Nephron (organoid): ENCODE measurements at regions not wholly inside any gene's neighbourhood (a gene's known extent, or its start where the extent isn't known, plus 50 kb on each side); places are given as distances from the start of the nearest gene placed in this dataset.

ENCODE experiments used
- H3K27ac Mint-ChIP-seq, 3 experiments: 2 replicates each; pipeline ENCODE4 v1.8.0; 2020; ENCODE audit warnings: mixed read lengths in 3 of 3, mild to moderate bottlenecking in 2 of 3, moderate library complexity in 1 of 3
- H3K27me3 Mint-ChIP-seq: 2 replicates; pipeline ENCODE4 v1.8.0; 2021; ENCODE audit warnings: low read depth, mild to moderate bottlenecking, moderate library complexity, mixed read lengths
- H3K36me3 Mint-ChIP-seq: 2 replicates; pipeline ENCODE4 v1.8.0; 2020; ENCODE audit warnings: low read depth, mixed read lengths
- H3K4me1 Mint-ChIP-seq: 2 replicates; pipeline ENCODE4 v1.8.0; 2020; ENCODE audit warnings: mixed read lengths
- H3K4me3 Mint-ChIP-seq, 3 experiments: 2 replicates each; pipeline ENCODE4 v1.8.0; 2020; ENCODE audit warnings: mild to moderate bottlenecking in 3 of 3, mixed read lengths in 3 of 3, moderate library complexity in 2 of 3
- H3K9me3 Mint-ChIP-seq: 2 replicates; pipeline ENCODE4 v1.8.0; 2020; ENCODE audit warnings: mixed read lengths
- TF ChIP-seq, protein P1 (sequence below), 3 experiments: fragments of 200-600 bp; sonication (generic); IDR thresholded peaks; one replicate each; pipeline ENCODE4 v1.5.0; 2021; ENCODE audit warnings: antibody characterized with exemption in 3 of 3; ENCODE audit not compliant: unreplicated experiment in 3 of 3

GRCh38 chr5:2320611-2321010 lies 430.9 kb downstream of the IRX2 start:
- no peaks in the 10 kb centered on the region for H3K36me3 Mint-ChIP-seq
- peaks cover 5% of the 10 kb centered on the region for H3K4me1 Mint-ChIP-seq
- peaks cover 19% of the 10 kb centered on the region for H3K27me3 Mint-ChIP-seq
- TF ChIP-seq, protein P1, sequence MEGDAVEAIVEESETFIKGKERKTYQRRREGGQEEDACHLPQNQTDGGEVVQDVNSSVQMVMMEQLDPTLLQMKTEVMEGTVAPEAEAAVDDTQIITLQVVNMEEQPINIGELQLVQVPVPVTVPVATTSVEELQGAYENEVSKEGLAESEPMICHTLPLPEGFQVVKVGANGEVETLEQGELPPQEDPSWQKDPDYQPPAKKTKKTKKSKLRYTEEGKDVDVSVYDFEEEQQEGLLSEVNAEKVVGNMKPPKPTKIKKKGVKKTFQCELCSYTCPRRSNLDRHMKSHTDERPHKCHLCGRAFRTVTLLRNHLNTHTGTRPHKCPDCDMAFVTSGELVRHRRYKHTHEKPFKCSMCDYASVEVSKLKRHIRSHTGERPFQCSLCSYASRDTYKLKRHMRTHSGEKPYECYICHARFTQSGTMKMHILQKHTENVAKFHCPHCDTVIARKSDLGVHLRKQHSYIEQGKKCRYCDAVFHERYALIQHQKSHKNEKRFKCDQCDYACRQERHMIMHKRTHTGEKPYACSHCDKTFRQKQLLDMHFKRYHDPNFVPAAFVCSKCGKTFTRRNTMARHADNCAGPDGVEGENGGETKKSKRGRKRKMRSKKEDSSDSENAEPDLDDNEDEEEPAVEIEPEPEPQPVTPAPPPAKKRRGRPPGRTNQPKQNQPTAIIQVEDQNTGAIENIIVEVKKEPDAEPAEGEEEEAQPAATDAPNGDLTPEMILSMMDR (IDR thresholded peaks at IDR 0.05; ENCODE audit: unreplicated experiment in 3 of 3), result no peak
- H3K9me3 Mint-ChIP-seq, result no peaks in the 10 kb centered on the region
- H3K27ac Mint-ChIP-seq, result no peak overlapping the region
- no peak overlapping the region for H3K4me3 Mint-ChIP-seq

- TF ChIP-seq, protein P1 (IDR thresholded peaks at IDR 0.05; ENCODE audit: unreplicated experiment in 3 of 3), result no peak
- H3K27me3 Mint-ChIP-seq, result peaks cover 12% of the 10 kb centered on the region
- H3K4me3 Mint-ChIP-seq, result no peak overlapping the region
- H3K36me3 Mint-ChIP-seq, result no peaks in the 10 kb centered on the region
- peaks cover 10% of the 10 kb centered on the region for H3K9me3 Mint-ChIP-seq
- H3K4me1 Mint-ChIP-seq, result no peaks in the 10 kb centered on the region
- H3K27ac Mint-ChIP-seq, result no peak overlapping the region
These were observed 433.9 kb downstream of the IRX2 start for GRCh38 chr5:2317540-2317939.

GRCh38 chr5:2311851-2312250 lies 429.1 kb upstream of the IRX4 start:
- H3K27me3 Mint-ChIP-seq, result peaks cover 24% of the 10 kb centered on the region
- peaks cover 12% of the 10 kb centered on the region for H3K9me3 Mint-ChIP-seq
- peaks cover 9% of the 10 kb centered on the region for H3K4me1 Mint-ChIP-seq
- no peak overlapping the region for H3K4me3 Mint-ChIP-seq
- TF ChIP-seq, protein P1 (IDR thresholded peaks at IDR 0.05; ENCODE audit: unreplicated experiment in 3 of 3), result no peak
- H3K27ac Mint-ChIP-seq, result no peak overlapping the region
- H3K36me3 Mint-ChIP-seq, result no peaks in the 10 kb centered on the region

DNA sequence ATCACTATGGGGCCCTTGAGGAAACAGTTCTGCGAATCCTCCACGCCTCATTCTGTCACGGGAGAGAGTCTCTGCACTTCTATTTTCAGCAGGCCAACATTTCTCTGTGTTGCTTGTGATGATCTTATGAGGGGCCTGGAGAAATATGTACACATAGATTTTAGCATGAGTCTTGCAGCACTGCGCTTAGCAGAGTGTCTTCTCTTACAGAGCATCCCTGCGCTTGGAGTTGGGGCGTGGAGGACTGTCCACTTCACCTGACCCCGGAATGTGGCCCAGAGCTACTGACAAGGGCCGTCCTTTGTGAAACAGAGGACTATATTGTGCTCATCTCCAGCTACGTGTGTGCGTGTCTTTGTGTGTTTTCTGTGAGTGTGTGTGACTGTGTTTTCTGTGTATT lies 428.2 kb upstream of the IRX4 start:
- TF ChIP-seq, protein P1 (IDR thresholded peaks at IDR 0.05; ENCODE audit: unreplicated experiment in 3 of 3), result no peak
- Mint-ChIP-seq H3K27ac (no peak overlapping the region), H3K4me3 (no peak overlapping the region), H3K9me3 (peaks cover 12% of the 10 kb centered on the region), H3K4me1 (peaks cover 18% of the 10 kb centered on the region), H3K36me3 (no peaks in the 10 kb centered on the region), H3K27me3 (peaks cover 27% of the 10 kb centered on the region)

DNA sequence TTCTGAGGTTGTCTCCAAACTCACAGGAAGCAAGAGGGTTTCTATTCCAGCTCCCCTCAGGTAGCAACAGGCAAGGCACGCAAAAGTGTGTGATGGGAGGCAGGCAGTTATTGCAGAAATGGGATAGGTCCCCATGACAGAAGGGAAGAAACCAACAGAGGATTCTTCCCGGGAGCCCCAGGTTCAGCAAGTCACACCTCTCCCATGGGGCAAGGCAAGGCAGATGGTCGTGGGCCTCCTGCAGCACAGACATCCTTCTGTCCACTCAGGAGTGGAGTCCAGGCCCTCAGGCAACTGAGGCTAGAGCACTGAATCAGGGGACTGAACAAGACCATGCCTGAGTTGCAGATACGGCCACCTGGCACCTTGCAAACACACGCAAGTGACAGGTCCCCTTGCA lies 424.9 kb upstream of the IRX4 start:
- Mint-ChIP-seq H3K27me3 (peaks cover 38% of the 10 kb centered on the region), H3K36me3 (no peaks in the 10 kb centered on the region), H3K9me3 (peaks cover 3% of the 10 kb centered on the region), H3K4me1 (peaks cover 40% of the 10 kb centered on the region), H3K4me3 (no peak overlapping the region), H3K27ac (no peak overlapping the region)
- TF ChIP-seq, protein P1 (IDR thresholded peaks at IDR 0.05; ENCODE audit: unreplicated experiment in 3 of 3), result no peak

GRCh38 chr5:2306711-2307110 lies 424.0 kb upstream of the IRX4 start:
- TF ChIP-seq, protein P1 (IDR thresholded peaks at IDR 0.05; ENCODE audit: unreplicated experiment in 3 of 3), result no peak
- Mint-ChIP-seq H3K27me3 (peaks cover 37% of the 10 kb centered on the region), H3K4me3 (no peak overlapping the region), H3K4me1 (peaks cover 41% of the 10 kb centered on the region), H3K36me3 (no peaks in the 10 kb centered on the region), H3K27ac (peak overlapping the region in 1 of 3 experiments; percentile 11), H3K9me3 (peaks cover 3% of the 10 kb centered on the region)
